ENCODE measurements at regions not wholly inside any gene's neighbourhood (a gene's known extent, or its start where the extent isn't known, plus 50 kb on each side); places are given as distances from the start of the nearest gene placed in this dataset.
A peak's percentile ranks its signal among the peaks of the same experiment; 100 is the strongest.

- H3K4me3 ChIP-seq (ENCODE audit: control insufficient read depth in 2 of 3, extremely low read depth in 1 of 3, insufficient read depth in 2 of 3, low read depth in 1 of 3, low read length in 3 of 3) = no peak overlapping the region
- H3K9me1 ChIP-seq (ENCODE audit: control insufficient read depth, extremely low read depth, insufficient read depth, low read length) = no peaks in the 10 kb centered on the region
- no peak overlapping the region for H2AFZ ChIP-seq (ENCODE audit: control insufficient read depth, low read length)
- dilution Hi-C loops (cut with MboI; ENCODE audit: extremely low pct_ligation_motif_present, low sequenced_read_pairs) = no loop called here
- H3K79me2 ChIP-seq (ENCODE audit: control insufficient read depth, insufficient read depth, low read length) = no peaks in the 10 kb centered on the region
- FAIRE-seq = no peak
- no peaks in the 10 kb centered on the region for H3K36me3 ChIP-seq (ENCODE audit: control insufficient read depth in 2 of 2, extremely low read depth in 1 of 2, insufficient read depth in 2 of 2, low read length in 2 of 2)
- H3K27ac ChIP-seq (ENCODE audit: control insufficient read depth, insufficient read depth, low read length) = no peak overlapping the region
- no peak for DNase-seq (ENCODE audit: low read depth, low spot score)
- H3K9me3 ChIP-seq (ENCODE audit: control insufficient read depth, low read depth, low read length) = no peaks in the 10 kb centered on the region
- no peak overlapping the region for H3K4me2 ChIP-seq (ENCODE audit: control insufficient read depth, extremely low read depth, insufficient read depth, low read depth, low read length)
- no peaks in the 10 kb centered on the region for H4K20me1 ChIP-seq (ENCODE audit: control insufficient read depth, extremely low read depth, insufficient read depth, low read length)
- H3K27me3 ChIP-seq (ENCODE audit: control insufficient read depth, extremely low read depth, insufficient read depth, low read length) = no peaks in the 10 kb centered on the region
- H3K4me1 ChIP-seq (ENCODE audit: control insufficient read depth, extremely low read depth, insufficient read depth, low read length) = no peaks in the 10 kb centered on the region
- H3K9ac ChIP-seq (ENCODE audit: control insufficient read depth, extremely low read depth, insufficient read depth, low read length) = no peak overlapping the region
- TF ChIP-seq EZH2 (IDR thresholded peaks at IDR 0.05; ENCODE audit: low read length) = no peak
- TF ChIP-seq, protein P1, sequence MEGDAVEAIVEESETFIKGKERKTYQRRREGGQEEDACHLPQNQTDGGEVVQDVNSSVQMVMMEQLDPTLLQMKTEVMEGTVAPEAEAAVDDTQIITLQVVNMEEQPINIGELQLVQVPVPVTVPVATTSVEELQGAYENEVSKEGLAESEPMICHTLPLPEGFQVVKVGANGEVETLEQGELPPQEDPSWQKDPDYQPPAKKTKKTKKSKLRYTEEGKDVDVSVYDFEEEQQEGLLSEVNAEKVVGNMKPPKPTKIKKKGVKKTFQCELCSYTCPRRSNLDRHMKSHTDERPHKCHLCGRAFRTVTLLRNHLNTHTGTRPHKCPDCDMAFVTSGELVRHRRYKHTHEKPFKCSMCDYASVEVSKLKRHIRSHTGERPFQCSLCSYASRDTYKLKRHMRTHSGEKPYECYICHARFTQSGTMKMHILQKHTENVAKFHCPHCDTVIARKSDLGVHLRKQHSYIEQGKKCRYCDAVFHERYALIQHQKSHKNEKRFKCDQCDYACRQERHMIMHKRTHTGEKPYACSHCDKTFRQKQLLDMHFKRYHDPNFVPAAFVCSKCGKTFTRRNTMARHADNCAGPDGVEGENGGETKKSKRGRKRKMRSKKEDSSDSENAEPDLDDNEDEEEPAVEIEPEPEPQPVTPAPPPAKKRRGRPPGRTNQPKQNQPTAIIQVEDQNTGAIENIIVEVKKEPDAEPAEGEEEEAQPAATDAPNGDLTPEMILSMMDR (optimal IDR thresholded peaks at IDR 0.05 in 1 of 3, IDR thresholded peaks at IDR 0.05 in 1 of 3, conservative IDR thresholded peaks at IDR 0.05 in 1 of 3; ENCODE audit: extremely low read depth in 1 of 3, insufficient read depth in 2 of 3, low read length in 3 of 3) = no peak
These were observed 131.9 kb upstream of the NR3C2 start for GRCh38 chr4:148574066-148574465.

- Histone ChIP-seq H3K4me1 (ENCODE audit: control insufficient read depth, extremely low read depth, insufficient read depth, low read length) (no peaks in the 10 kb centered on the region), H3K4me3 (ENCODE audit: control insufficient read depth in 2 of 3, extremely low read depth in 1 of 3, insufficient read depth in 2 of 3, low read depth in 1 of 3, low read length in 3 of 3) (no peak overlapping the region), H3K27me3 (ENCODE audit: control insufficient read depth, extremely low read depth, insufficient read depth, low read length) (no peaks in the 10 kb centered on the region), H3K9me1 (ENCODE audit: control insufficient read depth, extremely low read depth, insufficient read depth, low read length) (no peaks in the 10 kb centered on the region), H3K27ac (ENCODE audit: control insufficient read depth, insufficient read depth, low read length) (no peak overlapping the region), H3K9ac (ENCODE audit: control insufficient read depth, extremely low read depth, insufficient read depth, low read length) (no peak overlapping the region), H3K9me3 (ENCODE audit: control insufficient read depth, low read depth, low read length) (no peaks in the 10 kb centered on the region), H3K79me2 (ENCODE audit: control insufficient read depth, insufficient read depth, low read length) (no peaks in the 10 kb centered on the region), H2AFZ (ENCODE audit: control insufficient read depth, low read length) (peak overlapping the region; percentile 10), H4K20me1 (ENCODE audit: control insufficient read depth, extremely low read depth, insufficient read depth, low read length) (no peaks in the 10 kb centered on the region), H3K4me2 (ENCODE audit: control insufficient read depth, extremely low read depth, insufficient read depth, low read depth, low read length) (no peak overlapping the region), H3K36me3 (ENCODE audit: control insufficient read depth in 2 of 2, extremely low read depth in 1 of 2, insufficient read depth in 2 of 2, low read length in 2 of 2) (no peaks in the 10 kb centered on the region)
- TF ChIP-seq, protein P1 (optimal IDR thresholded peaks at IDR 0.05 in 1 of 3, IDR thresholded peaks at IDR 0.05 in 1 of 3, conservative IDR thresholded peaks at IDR 0.05 in 1 of 3; ENCODE audit: extremely low read depth in 1 of 3, insufficient read depth in 2 of 3, low read length in 3 of 3) = no peak
- no peak for TF ChIP-seq EZH2 (IDR thresholded peaks at IDR 0.05; ENCODE audit: low read length)
- FAIRE-seq (no peak), DNase-seq (ENCODE audit: low read depth, low spot score) (no peak)
- dilution Hi-C loops (cut with MboI; ENCODE audit: extremely low pct_ligation_motif_present, low sequenced_read_pairs) = no loop called here
These were observed 131.1 kb upstream of the NR3C2 start for GRCh38 chr4:148573296-148573695.
